ENCODE measurements at regions not wholly inside any gene's neighbourhood (a gene's known extent, or its start where the extent isn't known, plus 50 kb on each side); places are given as distances from the start of the nearest gene placed in this dataset.

GRCh38 chr1:106232128-106232527, 824.3 kb upstream of the PRMT6 start:
- dilution Hi-C loops (cut with MboI; ENCODE audit: extremely low pct_ligation_motif_present, low sequenced_read_pairs): no loop called here
- Histone ChIP-seq H3K9ac (replicated peaks; ENCODE audit: extremely low read depth, insufficient read depth, low read length) (no peak overlapping the region), H3K9me3 (replicated peaks; ENCODE audit: control insufficient read depth, insufficient read depth, low read length) (peaks cover 2% of the 10 kb centered on the region), H3K27ac (ENCODE audit: insufficient read depth, low read depth, low read length) (no peak overlapping the region), H2AFZ (ENCODE audit: low read depth, low read length) (no peak overlapping the region), H3K4me3 (replicated peaks in 1 of 3; ENCODE audit: insufficient read depth in 1 of 3, low read depth in 1 of 3, low read length in 3 of 3) (no peak overlapping the region), H3K9me1 (replicated peaks; ENCODE audit: control insufficient read depth, extremely low read depth, insufficient read depth, low read length) (no peaks in the 10 kb centered on the region), H3K4me2 (ENCODE audit: insufficient read depth, low read length) (no peak overlapping the region), H3K27me3 (ENCODE audit: control insufficient read depth in 2 of 2, insufficient read depth in 2 of 2, low read length in 2 of 2) (no peaks in the 10 kb centered on the region), H3K4me1 (ENCODE audit: control insufficient read depth, extremely low read depth, insufficient read depth, low read length) (no peaks in the 10 kb centered on the region), H3K79me2 (ENCODE audit: control insufficient read depth, insufficient read depth, low read length) (no peaks in the 10 kb centered on the region), H4K20me1 (replicated peaks; ENCODE audit: control insufficient read depth, extremely low read depth, insufficient read depth, low read length) (no peaks in the 10 kb centered on the region), H3K36me3 (ENCODE audit: control insufficient read depth in 2 of 2, extremely low read depth in 1 of 2, insufficient read depth in 2 of 2, low read length in 2 of 2) (no peaks in the 10 kb centered on the region)
- POLR2A ChIA-PET: no interaction called here
- DNase-seq (ENCODE audit: low read depth, low spot score) (no peak), FAIRE-seq (no peak)
- intact Hi-C loops (cut with micrococcal nuclease): no loop called here
- CTCF ChIA-PET: no interaction called here
- TF ChIP-seq FOS (IDR thresholded peaks at IDR 0.05; ENCODE audit: borderline replicate concordance, insufficient read depth, low read length): no peak
- TF ChIP-seq POLR2A (IDR thresholded peaks at IDR 0.05; ENCODE audit: low read depth, low read length): no peak
- TF ChIP-seq MAX (IDR thresholded peaks at IDR 0.05; ENCODE audit: insufficient read depth, insufficient read length): no peak
- no TSS peak for BruUV-seq (replicated peaks)

- Histone ChIP-seq H3K27me3 (ENCODE audit: control insufficient read depth in 2 of 2, insufficient read depth in 2 of 2, low read length in 2 of 2) (no peaks in the 10 kb centered on the region), H3K4me1 (ENCODE audit: control insufficient read depth, extremely low read depth, insufficient read depth, low read length) (no peaks in the 10 kb centered on the region), H3K9me3 (replicated peaks; ENCODE audit: control insufficient read depth, insufficient read depth, low read length) (peaks cover 2% of the 10 kb centered on the region), H2AFZ (ENCODE audit: low read depth, low read length) (no peak overlapping the region), H3K9me1 (replicated peaks; ENCODE audit: control insufficient read depth, extremely low read depth, insufficient read depth, low read length) (no peaks in the 10 kb centered on the region), H3K9ac (replicated peaks; ENCODE audit: extremely low read depth, insufficient read depth, low read length) (no peak overlapping the region), H3K4me2 (ENCODE audit: insufficient read depth, low read length) (no peak overlapping the region), H3K27ac (ENCODE audit: insufficient read depth, low read depth, low read length) (no peak overlapping the region), H3K79me2 (ENCODE audit: control insufficient read depth, insufficient read depth, low read length) (no peaks in the 10 kb centered on the region), H4K20me1 (replicated peaks; ENCODE audit: control insufficient read depth, extremely low read depth, insufficient read depth, low read length) (no peaks in the 10 kb centered on the region), H3K36me3 (ENCODE audit: control insufficient read depth in 2 of 2, extremely low read depth in 1 of 2, insufficient read depth in 2 of 2, low read length in 2 of 2) (no peaks in the 10 kb centered on the region), H3K4me3 (replicated peaks in 1 of 3; ENCODE audit: insufficient read depth in 1 of 3, low read depth in 1 of 3, low read length in 3 of 3) (no peak overlapping the region)
- dilution Hi-C loops (cut with MboI; ENCODE audit: extremely low pct_ligation_motif_present, low sequenced_read_pairs) (no loop called here), intact Hi-C loops (cut with micrococcal nuclease) (no loop called here)
- POLR2A ChIA-PET: no interaction called here
- no peak for FAIRE-seq
- TF ChIP-seq GATA2 (IDR thresholded peaks at IDR 0.05; ENCODE audit: insufficient read depth, insufficient read length, low read depth, low read length) (no peak), POLR2AphosphoS5 (IDR thresholded peaks at IDR 0.05; ENCODE audit: insufficient read depth, low read depth, low read length) (no peak), CTCF (IDR thresholded peaks at IDR 0.05; ENCODE audit: extremely low read depth in 1 of 2, insufficient read depth in 1 of 2, low read depth in 1 of 2, low read length in 2 of 2) (no peak), FOS (IDR thresholded peaks at IDR 0.05; ENCODE audit: borderline replicate concordance, insufficient read depth, low read length) (no peak), EZH2 (IDR thresholded peaks at IDR 0.05; ENCODE audit: borderline replicate concordance, low read depth, low read length, severe bottlenecking) (no peak), MAX (IDR thresholded peaks at IDR 0.05; ENCODE audit: insufficient read depth, insufficient read length) (no peak), MYC (IDR thresholded peaks at IDR 0.05; ENCODE audit: low read depth, low read length) (no peak)
- CTCF ChIA-PET: no interaction called here
- BruUV-seq (replicated peaks): no TSS peak
- no peak for DNase-seq (ENCODE audit: low read depth, low spot score)
Observed at GRCh38 chr1:106233511-106233910, 823.0 kb upstream of the PRMT6 start.

Measured in endothelial cell of umbilical vein (primary cell).